Breast epithelium (tissue), 3 donors: ENCODE measurements at regions not wholly inside any gene's neighbourhood (a gene's known extent, or its start where the extent isn't known, plus 50 kb on each side); places are given as distances from the start of the nearest gene placed in this dataset.

Experiments used
- POLR2A ChIP-seq: fragments of 450-650 bp; IDR thresholded peaks from one replicate; pipeline ENCODE4 v1.6.1; 2016; ENCODE audit warnings: antibody characterized with exemption, mild to moderate bottlenecking, moderate library complexity
- POLR2AphosphoS5 ChIP-seq, 3 donors: sonication (generic); formaldehyde crosslinking; IDR thresholded peaks; one replicate each; pipeline ENCODE4 v1.6.1; 2017; ENCODE audit warnings: antibody characterized with exemption in 3 of 3
- TF ChIP-seq, protein P1 (sequence below), 3 donors: fragments of 450-650 bp; IDR thresholded peaks; one replicate each; pipeline ENCODE4 v1.5.1; 2016 to 2017; ENCODE audit warnings: antibody characterized with exemption in 3 of 3, mild to moderate bottlenecking in 3 of 3, moderate library complexity in 3 of 3

DNA sequence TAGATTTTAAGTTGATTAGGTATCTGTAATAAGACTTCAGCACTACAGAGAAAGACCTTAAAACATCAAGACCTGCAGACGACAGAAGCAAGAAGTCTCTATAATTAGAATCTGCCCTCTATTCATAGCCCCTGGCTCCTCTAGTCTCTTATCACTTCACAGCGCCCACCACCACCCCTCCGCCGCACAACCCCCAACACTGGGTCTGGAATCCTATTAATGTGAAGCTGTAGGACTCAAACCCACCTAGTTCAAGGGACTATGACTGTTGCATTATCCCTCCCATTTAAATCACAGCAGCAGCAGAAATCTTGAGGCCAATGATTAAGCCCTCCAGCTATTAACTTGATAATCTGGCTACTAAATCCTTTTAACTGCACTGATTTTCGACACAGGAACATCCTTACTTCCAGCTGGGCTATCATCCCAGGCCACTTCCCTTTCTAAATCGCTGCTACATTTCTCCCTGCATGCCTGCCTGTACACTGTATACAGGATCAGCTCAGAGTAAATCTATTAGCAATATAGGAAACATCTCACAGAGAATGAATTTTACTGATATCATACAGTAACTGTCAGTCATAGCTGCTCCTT lies 159.5 kb upstream of the GRAMD2B start:
- TF ChIP-seq, protein P1, sequence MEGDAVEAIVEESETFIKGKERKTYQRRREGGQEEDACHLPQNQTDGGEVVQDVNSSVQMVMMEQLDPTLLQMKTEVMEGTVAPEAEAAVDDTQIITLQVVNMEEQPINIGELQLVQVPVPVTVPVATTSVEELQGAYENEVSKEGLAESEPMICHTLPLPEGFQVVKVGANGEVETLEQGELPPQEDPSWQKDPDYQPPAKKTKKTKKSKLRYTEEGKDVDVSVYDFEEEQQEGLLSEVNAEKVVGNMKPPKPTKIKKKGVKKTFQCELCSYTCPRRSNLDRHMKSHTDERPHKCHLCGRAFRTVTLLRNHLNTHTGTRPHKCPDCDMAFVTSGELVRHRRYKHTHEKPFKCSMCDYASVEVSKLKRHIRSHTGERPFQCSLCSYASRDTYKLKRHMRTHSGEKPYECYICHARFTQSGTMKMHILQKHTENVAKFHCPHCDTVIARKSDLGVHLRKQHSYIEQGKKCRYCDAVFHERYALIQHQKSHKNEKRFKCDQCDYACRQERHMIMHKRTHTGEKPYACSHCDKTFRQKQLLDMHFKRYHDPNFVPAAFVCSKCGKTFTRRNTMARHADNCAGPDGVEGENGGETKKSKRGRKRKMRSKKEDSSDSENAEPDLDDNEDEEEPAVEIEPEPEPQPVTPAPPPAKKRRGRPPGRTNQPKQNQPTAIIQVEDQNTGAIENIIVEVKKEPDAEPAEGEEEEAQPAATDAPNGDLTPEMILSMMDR (IDR thresholded peaks at IDR 0.05), result no peak
- TF ChIP-seq POLR2A, result no peak
- no peak for TF ChIP-seq POLR2AphosphoS5 (IDR thresholded peaks at IDR 0.05)
